ENCODE measurements at regions not wholly inside any gene's neighbourhood (a gene's known extent, or its start where the extent isn't known, plus 50 kb on each side); places are given as distances from the start of the nearest gene placed in this dataset.

DNA sequence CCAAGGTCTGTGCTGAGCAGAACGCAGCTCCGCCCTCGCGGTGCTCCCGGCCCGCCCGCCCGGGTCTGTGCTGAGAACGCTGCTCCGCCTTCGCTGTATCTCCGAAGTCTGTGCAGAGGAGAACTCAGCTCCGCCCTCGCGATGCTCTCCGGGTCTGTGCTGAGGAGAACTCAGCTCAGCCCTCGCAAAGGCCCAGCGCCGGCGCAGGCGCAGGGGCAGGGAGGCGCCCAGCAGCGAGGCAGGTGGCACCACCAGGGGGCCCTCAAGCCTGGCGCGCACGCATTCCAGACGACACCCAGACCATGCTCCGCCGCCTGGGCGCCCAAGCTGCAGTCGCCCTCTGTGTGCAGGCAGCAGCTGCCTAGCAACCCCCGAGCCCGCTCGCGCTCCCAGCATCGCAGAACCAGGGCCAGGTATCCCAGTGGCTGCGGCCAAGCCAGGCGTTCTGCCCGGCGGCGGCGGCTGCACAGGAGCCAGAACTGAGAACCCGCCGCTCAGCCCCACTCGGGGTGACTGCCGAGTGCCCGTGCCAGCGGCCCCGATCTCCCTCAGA, 672.1 kb upstream of the DEFB115 start:
- TF ChIP-seq, protein P1, sequence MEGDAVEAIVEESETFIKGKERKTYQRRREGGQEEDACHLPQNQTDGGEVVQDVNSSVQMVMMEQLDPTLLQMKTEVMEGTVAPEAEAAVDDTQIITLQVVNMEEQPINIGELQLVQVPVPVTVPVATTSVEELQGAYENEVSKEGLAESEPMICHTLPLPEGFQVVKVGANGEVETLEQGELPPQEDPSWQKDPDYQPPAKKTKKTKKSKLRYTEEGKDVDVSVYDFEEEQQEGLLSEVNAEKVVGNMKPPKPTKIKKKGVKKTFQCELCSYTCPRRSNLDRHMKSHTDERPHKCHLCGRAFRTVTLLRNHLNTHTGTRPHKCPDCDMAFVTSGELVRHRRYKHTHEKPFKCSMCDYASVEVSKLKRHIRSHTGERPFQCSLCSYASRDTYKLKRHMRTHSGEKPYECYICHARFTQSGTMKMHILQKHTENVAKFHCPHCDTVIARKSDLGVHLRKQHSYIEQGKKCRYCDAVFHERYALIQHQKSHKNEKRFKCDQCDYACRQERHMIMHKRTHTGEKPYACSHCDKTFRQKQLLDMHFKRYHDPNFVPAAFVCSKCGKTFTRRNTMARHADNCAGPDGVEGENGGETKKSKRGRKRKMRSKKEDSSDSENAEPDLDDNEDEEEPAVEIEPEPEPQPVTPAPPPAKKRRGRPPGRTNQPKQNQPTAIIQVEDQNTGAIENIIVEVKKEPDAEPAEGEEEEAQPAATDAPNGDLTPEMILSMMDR (IDR thresholded peaks at IDR 0.05): peak; percentile 54 to 89 (median 67)
- TF ChIP-seq POLR2A (IDR thresholded peaks at IDR 0.05): peak in 2 of 3 donors; percentile 46 to 54

All from body of pancreas (tissue), 4 donors.